ENCODE measurements at regions not wholly inside any gene's neighbourhood (a gene's known extent, or its start where the extent isn't known, plus 50 kb on each side); places are given as distances from the start of the nearest gene placed in this dataset.

GRCh38 chr7:144995495-144995894, 159.6 kb upstream of the TPK1 start:
- DNase-seq (ENCODE audit: low read depth, low spot score): no peak
- FAIRE-seq: no peak

GRCh38 chr7:144991041-144991440, 155.2 kb upstream of the TPK1 start:
- Histone ChIP-seq H3K4me1 (ENCODE audit: control insufficient read depth, extremely low read depth, insufficient read depth, low read length) (no peaks in the 10 kb centered on the region), H3K4me2 (ENCODE audit: control insufficient read depth, extremely low read depth, insufficient read depth, low read depth, low read length) (no peak overlapping the region), H3K79me2 (ENCODE audit: control insufficient read depth, insufficient read depth, low read length) (no peaks in the 10 kb centered on the region), H3K9me1 (ENCODE audit: control insufficient read depth, extremely low read depth, insufficient read depth, low read length) (no peaks in the 10 kb centered on the region), H3K36me3 (ENCODE audit: control insufficient read depth in 2 of 2, extremely low read depth in 1 of 2, insufficient read depth in 2 of 2, low read length in 2 of 2) (no peaks in the 10 kb centered on the region), H2AFZ (ENCODE audit: control insufficient read depth, low read length) (no peak overlapping the region), H3K9ac (ENCODE audit: control insufficient read depth, extremely low read depth, insufficient read depth, low read length) (no peak overlapping the region), H3K9me3 (ENCODE audit: control insufficient read depth, low read depth, low read length) (no peaks in the 10 kb centered on the region), H3K27ac (ENCODE audit: control insufficient read depth, insufficient read depth, low read length) (no peak overlapping the region), H4K20me1 (ENCODE audit: control insufficient read depth, extremely low read depth, insufficient read depth, low read length) (no peaks in the 10 kb centered on the region), H3K27me3 (ENCODE audit: control insufficient read depth, extremely low read depth, insufficient read depth, low read length) (no peaks in the 10 kb centered on the region), H3K4me3 (ENCODE audit: control insufficient read depth in 2 of 3, extremely low read depth in 1 of 3, insufficient read depth in 2 of 3, low read depth in 1 of 3, low read length in 3 of 3) (no peak overlapping the region)
- TF ChIP-seq CTCF (optimal IDR thresholded peaks at IDR 0.05 in 1 of 3, IDR thresholded peaks at IDR 0.05 in 1 of 3, conservative IDR thresholded peaks at IDR 0.05 in 1 of 3; ENCODE audit: extremely low read depth in 1 of 3, insufficient read depth in 2 of 3, low read length in 3 of 3) (no peak), EZH2 (IDR thresholded peaks at IDR 0.05; ENCODE audit: low read length) (no peak)
- dilution Hi-C loops (cut with MboI; ENCODE audit: extremely low pct_ligation_motif_present, low sequenced_read_pairs): no loop called here
- no peak for DNase-seq (ENCODE audit: low read depth, low spot score)
- FAIRE-seq: no peak

More at GRCh38 chr7:144995495-144995894, 159.6 kb upstream of the TPK1 start:
- Histone ChIP-seq H3K79me2 (ENCODE audit: control insufficient read depth, insufficient read depth, low read length) (no peaks in the 10 kb centered on the region), H3K9ac (ENCODE audit: control insufficient read depth, extremely low read depth, insufficient read depth, low read length) (no peak overlapping the region), H3K4me2 (ENCODE audit: control insufficient read depth, extremely low read depth, insufficient read depth, low read depth, low read length) (no peak overlapping the region), H2AFZ (ENCODE audit: control insufficient read depth, low read length) (no peak overlapping the region), H3K4me3 (ENCODE audit: control insufficient read depth in 2 of 3, extremely low read depth in 1 of 3, insufficient read depth in 2 of 3, low read depth in 1 of 3, low read length in 3 of 3) (no peak overlapping the region), H4K20me1 (ENCODE audit: control insufficient read depth, extremely low read depth, insufficient read depth, low read length) (no peaks in the 10 kb centered on the region), H3K9me1 (ENCODE audit: control insufficient read depth, extremely low read depth, insufficient read depth, low read length) (no peaks in the 10 kb centered on the region), H3K4me1 (ENCODE audit: control insufficient read depth, extremely low read depth, insufficient read depth, low read length) (no peaks in the 10 kb centered on the region), H3K27ac (ENCODE audit: control insufficient read depth, insufficient read depth, low read length) (no peak overlapping the region), H3K27me3 (ENCODE audit: control insufficient read depth, extremely low read depth, insufficient read depth, low read length) (no peaks in the 10 kb centered on the region), H3K36me3 (ENCODE audit: control insufficient read depth in 2 of 2, extremely low read depth in 1 of 2, insufficient read depth in 2 of 2, low read length in 2 of 2) (no peaks in the 10 kb centered on the region), H3K9me3 (ENCODE audit: control insufficient read depth, low read depth, low read length) (no peaks in the 10 kb centered on the region)
- no peak for TF ChIP-seq EZH2 (IDR thresholded peaks at IDR 0.05; ENCODE audit: low read length)
- dilution Hi-C loops (cut with MboI; ENCODE audit: extremely low pct_ligation_motif_present, low sequenced_read_pairs): no loop called here

GRCh38 chr7:144987686-144988085, 151.8 kb upstream of the TPK1 start:
- no peak overlapping the region for H3K4me3 ChIP-seq (ENCODE audit: control insufficient read depth in 2 of 3, extremely low read depth in 1 of 3, insufficient read depth in 2 of 3, low read depth in 1 of 3, low read length in 3 of 3)
- dilution Hi-C loops (cut with MboI; ENCODE audit: extremely low pct_ligation_motif_present, low sequenced_read_pairs): no loop called here
- H3K27me3 ChIP-seq (ENCODE audit: control insufficient read depth, extremely low read depth, insufficient read depth, low read length): no peaks in the 10 kb centered on the region
- H4K20me1 ChIP-seq (ENCODE audit: control insufficient read depth, extremely low read depth, insufficient read depth, low read length): no peaks in the 10 kb centered on the region
- H3K27ac ChIP-seq (ENCODE audit: control insufficient read depth, insufficient read depth, low read length): no peak overlapping the region
- no peak for TF ChIP-seq EZH2 (IDR thresholded peaks at IDR 0.05; ENCODE audit: low read length)
- no peak for TF ChIP-seq CTCF (optimal IDR thresholded peaks at IDR 0.05 in 1 of 3, IDR thresholded peaks at IDR 0.05 in 1 of 3, conservative IDR thresholded peaks at IDR 0.05 in 1 of 3; ENCODE audit: extremely low read depth in 1 of 3, insufficient read depth in 2 of 3, low read length in 3 of 3)
- no peaks in the 10 kb centered on the region for H3K9me3 ChIP-seq (ENCODE audit: control insufficient read depth, low read depth, low read length)
- no peaks in the 10 kb centered on the region for H3K36me3 ChIP-seq (ENCODE audit: control insufficient read depth in 2 of 2, extremely low read depth in 1 of 2, insufficient read depth in 2 of 2, low read length in 2 of 2)
- H3K4me2 ChIP-seq (ENCODE audit: control insufficient read depth, extremely low read depth, insufficient read depth, low read depth, low read length): no peak overlapping the region
- H3K9ac ChIP-seq (ENCODE audit: control insufficient read depth, extremely low read depth, insufficient read depth, low read length): no peak overlapping the region
- no peak overlapping the region for H2AFZ ChIP-seq (ENCODE audit: control insufficient read depth, low read length)
- FAIRE-seq (no peak), DNase-seq (ENCODE audit: low read depth, low spot score) (no peak)
- no peaks in the 10 kb centered on the region for H3K9me1 ChIP-seq (ENCODE audit: control insufficient read depth, extremely low read depth, insufficient read depth, low read length)
- no peaks in the 10 kb centered on the region for H3K4me1 ChIP-seq (ENCODE audit: control insufficient read depth, extremely low read depth, insufficient read depth, low read length)
- H3K79me2 ChIP-seq (ENCODE audit: control insufficient read depth, insufficient read depth, low read length): no peaks in the 10 kb centered on the region

All from keratinocyte (primary cell).